Fibroblast of villous mesenchyme (primary cell): ENCODE measurements at regions not wholly inside any gene's neighbourhood (a gene's known extent, or its start where the extent isn't known, plus 50 kb on each side); places are given as distances from the start of the nearest gene placed in this dataset.

Source experiments
- DNase-seq: peaks from one replicate; pipeline ENCODE4 v3.0.0-alpha.2; 2010; ENCODE audit warnings: low read depth
- H3K4me3 ChIP-seq: 2 replicates; pipeline ENCODE4 v1.5.1; 2011; ENCODE audit warnings: low read depth, mild to moderate bottlenecking, low read length
- TF ChIP-seq, protein P1 (sequence below): IDR thresholded peaks from 2 replicates; pipeline ENCODE4 v1.5.1; 2012; ENCODE audit warnings: low read depth, mild to moderate bottlenecking, low read length; ENCODE audit not compliant: insufficient read depth

- H3K4me3 ChIP-seq, result no peak overlapping the region
- no peak for DNase-seq
- TF ChIP-seq, protein P1, sequence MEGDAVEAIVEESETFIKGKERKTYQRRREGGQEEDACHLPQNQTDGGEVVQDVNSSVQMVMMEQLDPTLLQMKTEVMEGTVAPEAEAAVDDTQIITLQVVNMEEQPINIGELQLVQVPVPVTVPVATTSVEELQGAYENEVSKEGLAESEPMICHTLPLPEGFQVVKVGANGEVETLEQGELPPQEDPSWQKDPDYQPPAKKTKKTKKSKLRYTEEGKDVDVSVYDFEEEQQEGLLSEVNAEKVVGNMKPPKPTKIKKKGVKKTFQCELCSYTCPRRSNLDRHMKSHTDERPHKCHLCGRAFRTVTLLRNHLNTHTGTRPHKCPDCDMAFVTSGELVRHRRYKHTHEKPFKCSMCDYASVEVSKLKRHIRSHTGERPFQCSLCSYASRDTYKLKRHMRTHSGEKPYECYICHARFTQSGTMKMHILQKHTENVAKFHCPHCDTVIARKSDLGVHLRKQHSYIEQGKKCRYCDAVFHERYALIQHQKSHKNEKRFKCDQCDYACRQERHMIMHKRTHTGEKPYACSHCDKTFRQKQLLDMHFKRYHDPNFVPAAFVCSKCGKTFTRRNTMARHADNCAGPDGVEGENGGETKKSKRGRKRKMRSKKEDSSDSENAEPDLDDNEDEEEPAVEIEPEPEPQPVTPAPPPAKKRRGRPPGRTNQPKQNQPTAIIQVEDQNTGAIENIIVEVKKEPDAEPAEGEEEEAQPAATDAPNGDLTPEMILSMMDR, result no peak
These were observed 407.1 kb upstream of the DMAC1 start for GRCh38 chr9:8206720-8207119.

DNA sequence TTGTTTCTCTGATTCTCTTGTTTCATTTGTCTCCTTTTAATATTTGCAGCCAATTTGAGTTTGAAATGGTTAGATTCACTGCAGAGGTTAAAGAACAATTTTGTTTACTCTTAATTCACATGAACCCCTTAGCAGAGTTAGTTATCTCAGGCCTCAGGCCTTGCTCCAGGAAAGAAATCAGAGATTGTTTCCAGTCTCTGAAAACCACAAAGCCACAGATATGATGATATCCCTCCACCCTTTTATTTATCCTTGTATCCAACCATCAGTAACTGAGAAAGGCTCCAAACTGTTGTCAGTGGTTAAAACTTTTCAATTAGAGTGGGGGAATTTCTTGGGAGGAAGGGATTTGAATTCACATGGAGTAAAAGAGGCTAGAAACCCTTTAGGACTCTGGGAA, 406.0 kb upstream of the DMAC1 start:
- TF ChIP-seq, protein P1, result no peak
- peak; percentile 36 for DNase-seq
- H3K4me3 ChIP-seq, result no peak overlapping the region

DNA sequence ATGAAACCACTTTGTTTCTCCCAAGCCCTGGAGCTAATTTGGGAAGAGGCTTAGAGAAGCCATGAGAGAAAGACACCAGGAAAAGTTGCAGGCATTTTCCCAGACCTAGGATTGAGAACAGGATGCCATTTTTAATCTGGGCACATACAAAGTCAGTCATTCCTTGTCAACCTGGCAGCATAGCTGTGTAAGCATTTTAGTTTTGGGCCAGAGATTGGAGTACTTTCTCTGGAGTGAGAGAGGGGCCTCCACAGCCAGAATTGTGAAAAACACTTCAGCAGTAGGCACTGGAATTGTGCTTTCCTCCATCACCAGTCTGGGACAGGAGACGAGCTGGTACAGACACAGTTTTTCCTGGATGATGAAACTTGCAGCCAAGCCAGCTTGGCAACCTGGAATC, 390.3 kb upstream of the DMAC1 start:
- no peak overlapping the region for H3K4me3 ChIP-seq
- no peak for DNase-seq
- TF ChIP-seq, protein P1, result no peak

- peak; percentile 21 for DNase-seq
- no peak overlapping the region for H3K4me3 ChIP-seq
- TF ChIP-seq, protein P1, result no peak
These were observed 389.3 kb upstream of the DMAC1 start for GRCh38 chr9:8188723-8189407.

DNA sequence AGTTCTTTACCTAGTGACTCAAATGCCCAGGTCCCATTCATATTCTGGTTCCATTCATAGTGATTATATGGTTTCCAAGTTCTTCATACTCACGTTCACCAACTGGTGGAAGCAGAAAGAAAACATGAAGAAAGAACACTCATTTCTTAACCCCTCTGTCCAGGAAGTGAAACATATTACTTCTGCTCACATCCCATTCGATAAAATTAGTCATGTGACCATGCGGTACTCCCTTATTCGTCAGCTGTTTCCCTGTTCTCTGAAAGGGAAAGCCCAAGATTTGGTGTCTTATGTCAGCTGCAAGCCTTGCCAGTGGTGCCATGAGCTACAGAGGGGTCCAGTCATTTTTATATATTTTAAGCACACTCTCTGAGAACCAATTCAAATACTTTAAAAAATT, 387.0 kb upstream of the DMAC1 start:
- H3K4me3 ChIP-seq, result no peak overlapping the region
- DNase-seq, result no peak
- TF ChIP-seq, protein P1, result no peak

- H3K4me3 ChIP-seq, result no peak overlapping the region
- DNase-seq, result no peak
- TF ChIP-seq, protein P1, result no peak
These were observed 384.0 kb upstream of the DMAC1 start for GRCh38 chr9:8183618-8184017.
